IMR-90 (cell line): ENCODE measurements at regions not wholly inside any gene's neighbourhood (a gene's known extent, or its start where the extent isn't known, plus 50 kb on each side); places are given as distances from the start of the nearest gene placed in this dataset.

ENCODE experiments used
- ATAC-seq: fragments of 200-7000 bp; cut with Tn5 transposase; 2 replicates; pipeline ENCODE4 v1.9.1; 2020; ENCODE audit warnings: low read depth, mild to moderate bottlenecking, moderate library complexity
- BruUV-seq: library from RNA; stranded (reverse); fragments of 400-500 nt; replicated peaks from 2 replicates; lab custom pipeline; 2021; lab: Mats Ljungman, UMichigan
- CTCF ChIA-PET: fragments of 300-600 bp; formaldehyde crosslinking; extraction: SDS; loops from one replicate; lab custom pipeline; 2021; ENCODE audit warnings: antibody characterized with exemption; lab: Yijun Ruan, JAX
- POLR2A ChIA-PET: fragments of 300-600 bp; sonication (Branson Sonifier 250); formaldehyde crosslinking; loops from one replicate; lab custom pipeline; 2022; ENCODE audit warnings: antibody characterized with exemption; ENCODE audit not compliant: unreplicated experiment; lab: Charles Lee
- DNase-seq: peaks from one replicate; pipeline ENCODE4 v3.0.0; 2013
- H2AFZ ChIP-seq: replicated peaks from 2 replicates; pipeline ENCODE3; 2013; ENCODE audit warnings: low read length, mild to moderate bottlenecking; ENCODE audit not compliant: poor library complexity
- H2AK5ac ChIP-seq: 2 replicates; pipeline ENCODE4 v1.6.1; 2013; ENCODE audit warnings: low read depth, low read length, inconsistent platforms
- H2AK9ac ChIP-seq: replicated peaks from 2 replicates; pipeline ENCODE3; 2013; ENCODE audit warnings: mild to moderate bottlenecking, low read depth, low read length, moderate library complexity; ENCODE audit not compliant: poor library complexity
- H2BK120ac ChIP-seq: 2 replicates; pipeline ENCODE4 v1.6.1; 2013; ENCODE audit warnings: low read depth, low read length, inconsistent platforms
- H2BK15ac ChIP-seq: 3 replicates; pipeline ENCODE4 v1.6.1; 2013; ENCODE audit warnings: low read depth, low read length, inconsistent platforms
- H2BK20ac ChIP-seq: 2 replicates; pipeline ENCODE4 v1.6.1; 2013; ENCODE audit warnings: low read depth, mild to moderate bottlenecking, inconsistent platforms, low read length, moderate library complexity
- H2BK5ac ChIP-seq: 2 replicates; pipeline ENCODE4 v1.6.1; 2013; ENCODE audit warnings: mild to moderate bottlenecking, low read depth, low read length, inconsistent platforms; ENCODE audit not compliant: poor library complexity, severe bottlenecking
- H3K14ac ChIP-seq: replicated peaks from 2 replicates; pipeline ENCODE4 v1.6.1; 2013; ENCODE audit warnings: low read depth, low read length, inconsistent platforms
- H3K18ac ChIP-seq: 2 replicates; pipeline ENCODE4 v1.6.1; 2013; ENCODE audit warnings: low read depth, low read length, control low read depth
- H3K23ac ChIP-seq: 2 replicates; pipeline ENCODE4 v1.6.1; 2013; ENCODE audit warnings: low read depth, low read length, inconsistent platforms
- H3K27ac ChIP-seq: 2 replicates; pipeline ENCODE4 v1.5.1; 2013; ENCODE audit warnings: mild to moderate bottlenecking, control low read depth, low read length; ENCODE audit not compliant: insufficient read depth
- H3K27me3 ChIP-seq: 2 replicates; pipeline ENCODE4 v1.6.1; 2013; ENCODE audit warnings: low read length; ENCODE audit not compliant: control insufficient read depth, insufficient read depth
- H3K36me3 ChIP-seq: 2 replicates; pipeline ENCODE4 v1.6.1; 2013; ENCODE audit warnings: low read length, mixed read lengths; ENCODE audit not compliant: control insufficient read depth, insufficient read depth
- H3K4ac ChIP-seq: 2 replicates; pipeline ENCODE4 v1.6.1; 2013; ENCODE audit warnings: low read depth, low read length, inconsistent platforms
- H3K4me1 ChIP-seq: 2 replicates; pipeline ENCODE4 v1.6.1; 2013; ENCODE audit warnings: low read length, mixed read lengths; ENCODE audit not compliant: control insufficient read depth, insufficient read depth
- H3K4me2 ChIP-seq: 2 replicates; pipeline ENCODE4 v1.6.1; 2013; ENCODE audit warnings: low read depth, mild to moderate bottlenecking, control low read depth, low read length, moderate library complexity
- H3K4me3 ChIP-seq: 2 replicates; pipeline ENCODE4 v1.5.1; 2013; ENCODE audit warnings: low read depth, mild to moderate bottlenecking, control low read depth, low read length, moderate library complexity; ENCODE audit not compliant: insufficient read depth
- H3K56ac ChIP-seq: 2 replicates; pipeline ENCODE4 v1.6.1; 2013; ENCODE audit warnings: low read length, inconsistent platforms; ENCODE audit not compliant: insufficient read depth; ENCODE audit errors: extremely low read depth
- H3K79me1 ChIP-seq, 2 experiments: 2 replicates each; pipeline ENCODE4 v1.6.1; 2013; ENCODE audit warnings: low read length in 2 of 2, inconsistent platforms in 1 of 2, low read depth in 1 of 2
- H3K9ac ChIP-seq: 2 replicates; pipeline ENCODE4 v1.6.1; 2013; ENCODE audit warnings: low read depth, low read length, control low read depth
- H3K9me1 ChIP-seq: 2 replicates; pipeline ENCODE4 v1.6.1; 2013; ENCODE audit warnings: low read length, inconsistent platforms; ENCODE audit not compliant: insufficient read depth
- H3K9me3 ChIP-seq: 2 replicates; pipeline ENCODE4 v1.6.1; 2013; ENCODE audit warnings: low read length; ENCODE audit not compliant: control insufficient read depth, insufficient read depth
- H4K20me1 ChIP-seq: 2 replicates; pipeline ENCODE4 v1.6.1; 2013; ENCODE audit warnings: low read length, inconsistent platforms; ENCODE audit not compliant: insufficient read depth
- H4K5ac ChIP-seq: 2 replicates; pipeline ENCODE4 v1.6.1; 2013; ENCODE audit warnings: mild to moderate bottlenecking, low read depth, low read length, control low read depth
- H4K8ac ChIP-seq, 2 experiments: 2 replicates each; pipeline ENCODE4 v1.6.1; 2013; ENCODE audit warnings: low read depth in 2 of 2, low read length in 2 of 2, control low read depth in 1 of 2, inconsistent platforms in 1 of 2
- H4K91ac ChIP-seq: 2 replicates; pipeline ENCODE4 v1.6.1; 2013; ENCODE audit warnings: low read depth, low read length, inconsistent platforms; ENCODE audit not compliant: insufficient read depth
- BHLHE40 ChIP-seq: fragments of 150-350 bp; IDR thresholded peaks from 2 replicates; pipeline ENCODE4 v1.6.1; 2016; ENCODE audit warnings: mild to moderate bottlenecking, low read depth, low read length
- CEBPB ChIP-seq: IDR thresholded peaks from 2 replicates; pipeline ENCODE4 v1.6.1; 2012; ENCODE audit warnings: low read depth, low read length, improper control_type of control experiment
- MAFK ChIP-seq: IDR thresholded peaks from 2 replicates; pipeline ENCODE4 v1.6.1; 2012; ENCODE audit warnings: low read depth, low read length, improper control_type of control experiment
- POLR2A ChIP-seq: IDR thresholded peaks from 2 replicates; pipeline ENCODE4 v1.6.1; 2012; ENCODE audit warnings: mild to moderate bottlenecking, low read depth, low read length
- RAD21 ChIP-seq: IDR thresholded peaks from 2 replicates; pipeline ENCODE4 v1.6.1; 2012; ENCODE audit warnings: low read length, improper control_type of control experiment
- SMC3 ChIP-seq: fragments of 150-350 bp; IDR thresholded peaks from 2 replicates; pipeline ENCODE4 v1.6.1; 2016; ENCODE audit warnings: low read depth, mild to moderate bottlenecking, antibody characterized with exemption, low read length, moderate library complexity
- WGBS, 2 experiments: methylation state at CpG; one replicate each; pipeline versions ENCODE4 v1.1.5 to v1.1.7; 2013; ENCODE audit warnings: missing lambda C conversion rate in 2 of 2; ENCODE audit not compliant: insufficient read length in 1 of 2; ENCODE audit errors: extremely low coverage in 2 of 2; 5-methylcytosine and 5-hydroxymethylcytosine counted together
- dilution Hi-C: fragments of 300-500 bp; cut with HindIII; formaldehyde crosslinking; loops from one replicate; pipeline ENCODE4 v1.14.3; 2018; ENCODE audit warnings: low sequenced_read_pairs; ENCODE audit not compliant: unreplicated experiment
- in situ Hi-C: fragments of 300-500 bp; cut with MboI; formaldehyde crosslinking; loops from 3 replicates; pipeline ENCODE4 v1.14.3; 2019; ENCODE audit warnings: low sequenced_read_pairs, inconsistent platforms, mixed read lengths
- intact Hi-C: fragments of 100-400 bp; cut with micrococcal nuclease; formaldehyde crosslinking; loops from 2 replicates; pipeline ENCODE4 v1.10.0; 2022
- TF ChIP-seq, protein P1 (sequence below): conservative IDR thresholded peaks from 2 replicates; pipeline ENCODE4 v1.5.1; 2012; ENCODE audit warnings: mild to moderate bottlenecking, low read depth, low read length, improper control_type of control experiment
- TF ChIP-seq, protein P2 (sequence below): fragments of 150-350 bp; IDR thresholded peaks from 2 replicates; pipeline ENCODE4 v1.6.1; 2016; ENCODE audit warnings: low read depth, mild to moderate bottlenecking, low read length, moderate library complexity, borderline replicate concordance

- intact Hi-C loops: no loop called here
These were observed 456.5 kb downstream of the OMA1 start for GRCh38 chr1:58089898-58090534.

More at GRCh38 chr1:58089898-58090534, 456.5 kb downstream of the OMA1 start:
- no peak overlapping the region for H3K18ac ChIP-seq
- no peak overlapping the region for H3K56ac ChIP-seq
- H3K36me3 ChIP-seq: no peaks in the 10 kb centered on the region
- H2BK120ac ChIP-seq: no peak overlapping the region
- H4K20me1 ChIP-seq: no peaks in the 10 kb centered on the region
- H3K9me3 ChIP-seq: no peaks in the 10 kb centered on the region
- TF ChIP-seq, protein P1, sequence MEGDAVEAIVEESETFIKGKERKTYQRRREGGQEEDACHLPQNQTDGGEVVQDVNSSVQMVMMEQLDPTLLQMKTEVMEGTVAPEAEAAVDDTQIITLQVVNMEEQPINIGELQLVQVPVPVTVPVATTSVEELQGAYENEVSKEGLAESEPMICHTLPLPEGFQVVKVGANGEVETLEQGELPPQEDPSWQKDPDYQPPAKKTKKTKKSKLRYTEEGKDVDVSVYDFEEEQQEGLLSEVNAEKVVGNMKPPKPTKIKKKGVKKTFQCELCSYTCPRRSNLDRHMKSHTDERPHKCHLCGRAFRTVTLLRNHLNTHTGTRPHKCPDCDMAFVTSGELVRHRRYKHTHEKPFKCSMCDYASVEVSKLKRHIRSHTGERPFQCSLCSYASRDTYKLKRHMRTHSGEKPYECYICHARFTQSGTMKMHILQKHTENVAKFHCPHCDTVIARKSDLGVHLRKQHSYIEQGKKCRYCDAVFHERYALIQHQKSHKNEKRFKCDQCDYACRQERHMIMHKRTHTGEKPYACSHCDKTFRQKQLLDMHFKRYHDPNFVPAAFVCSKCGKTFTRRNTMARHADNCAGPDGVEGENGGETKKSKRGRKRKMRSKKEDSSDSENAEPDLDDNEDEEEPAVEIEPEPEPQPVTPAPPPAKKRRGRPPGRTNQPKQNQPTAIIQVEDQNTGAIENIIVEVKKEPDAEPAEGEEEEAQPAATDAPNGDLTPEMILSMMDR: no peak
- no peak for TF ChIP-seq MAFK
- TF ChIP-seq CEBPB: no peak
- TF ChIP-seq, protein P2, sequence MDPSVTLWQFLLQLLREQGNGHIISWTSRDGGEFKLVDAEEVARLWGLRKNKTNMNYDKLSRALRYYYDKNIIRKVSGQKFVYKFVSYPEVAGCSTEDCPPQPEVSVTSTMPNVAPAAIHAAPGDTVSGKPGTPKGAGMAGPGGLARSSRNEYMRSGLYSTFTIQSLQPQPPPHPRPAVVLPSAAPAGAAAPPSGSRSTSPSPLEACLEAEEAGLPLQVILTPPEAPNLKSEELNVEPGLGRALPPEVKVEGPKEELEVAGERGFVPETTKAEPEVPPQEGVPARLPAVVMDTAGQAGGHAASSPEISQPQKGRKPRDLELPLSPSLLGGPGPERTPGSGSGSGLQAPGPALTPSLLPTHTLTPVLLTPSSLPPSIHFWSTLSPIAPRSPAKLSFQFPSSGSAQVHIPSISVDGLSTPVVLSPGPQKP: no peak
- no peak for TF ChIP-seq POLR2A
- TF ChIP-seq RAD21: no peak
- TF ChIP-seq BHLHE40: no peak
- TF ChIP-seq SMC3: no peak
- in situ Hi-C loops (no loop called here), dilution Hi-C loops (no loop called here)
- H3K14ac ChIP-seq: no peak overlapping the region
- H2AK5ac ChIP-seq: no peak overlapping the region
- H2BK5ac ChIP-seq: no peak overlapping the region
- no peak overlapping the region for H2AFZ ChIP-seq
- H3K9me1 ChIP-seq: no peaks in the 10 kb centered on the region
- H2BK20ac ChIP-seq: no peak overlapping the region
- no peaks in the 10 kb centered on the region for H3K4me1 ChIP-seq
- no peak overlapping the region for H4K8ac ChIP-seq
- ChIA-PET POLR2A (no interaction called here), CTCF (no interaction called here)
- H3K23ac ChIP-seq: no peak overlapping the region
- H3K79me1 ChIP-seq: no peaks in the 10 kb centered on the region
- H3K27me3 ChIP-seq: no peaks in the 10 kb centered on the region
- H2AK9ac ChIP-seq: no peak overlapping the region
- H2BK15ac ChIP-seq: no peak overlapping the region
- BruUV-seq: no TSS peak
- H4K91ac ChIP-seq: no peak overlapping the region
- H3K4ac ChIP-seq: no peak overlapping the region
- no CpG with 5 or more reads among the region's 10 CpGs for WGBS, 2 experiments
- H3K27ac ChIP-seq: no peak overlapping the region
- no peak overlapping the region for H3K4me2 ChIP-seq
- no peak overlapping the region for H4K5ac ChIP-seq
- H3K4me3 ChIP-seq: no peak overlapping the region
- DNase-seq: no peak
- H3K9ac ChIP-seq: no peak overlapping the region
- no peak for ATAC-seq
